Skeletal muscle tissue (tissue), 3 donors: ENCODE measurements at regions not wholly inside any gene's neighbourhood (a gene's known extent, or its start where the extent isn't known, plus 50 kb on each side); places are given as distances from the start of the nearest gene placed in this dataset.
A peak's percentile ranks its signal among the peaks of the same experiment; 100 is the strongest.

Source experiments
- H3K27ac ChIP-seq: one replicate; pipeline ENCODE4 v1.7.0; 2013; ENCODE audit warnings: mild to moderate bottlenecking, low read depth, low read length, inconsistent platforms
- H3K27me3 ChIP-seq, 3 donors: one replicate each; pipeline ENCODE4 v1.7.0; 2013; ENCODE audit warnings: low read length in 3 of 3; ENCODE audit not compliant: control insufficient read depth in 3 of 3, insufficient read depth in 3 of 3
- H3K36me3 ChIP-seq, 3 donors: one replicate each; pipeline ENCODE4 v1.7.0; 2013; ENCODE audit warnings: low read length in 3 of 3; ENCODE audit not compliant: control insufficient read depth in 3 of 3, insufficient read depth in 3 of 3
- H3K4me1 ChIP-seq, 3 donors: one replicate each; pipeline ENCODE4 v1.7.0; 2013; ENCODE audit warnings: low read length in 3 of 3, mild to moderate bottlenecking in 3 of 3; ENCODE audit not compliant: control insufficient read depth in 3 of 3, insufficient read depth in 3 of 3
- H3K4me3 ChIP-seq, 3 donors: one replicate each; pipeline ENCODE4 v1.7.0; 2013; ENCODE audit warnings: low read length in 3 of 3
- H3K9ac ChIP-seq, 3 donors: one replicate each; pipeline ENCODE4 v1.7.0; 2013; ENCODE audit warnings: low read length in 3 of 3, mild to moderate bottlenecking in 3 of 3, moderate library complexity in 2 of 3, low read depth in 1 of 3
- H3K9me3 ChIP-seq, 3 donors: one replicate each; pipeline ENCODE4 v1.7.0; 2013; ENCODE audit warnings: low read length in 3 of 3; ENCODE audit not compliant: control insufficient read depth in 3 of 3
- donor health status: Osteomylitis.

GRCh38 chr3:156609546-156609945, 54.6 kb upstream of the SSR3 start:
- no peaks in the 10 kb centered on the region for H3K9me3 ChIP-seq
- peaks cover 4 to 7% (median 6%) of the 10 kb centered on the region in 3 donors for H3K4me1 ChIP-seq
- no peak overlapping the region for H3K9ac ChIP-seq
- no peak overlapping the region for H3K27ac ChIP-seq
- no peaks in the 10 kb centered on the region for H3K27me3 ChIP-seq
- no peaks in the 10 kb centered on the region for H3K36me3 ChIP-seq
- no peak overlapping the region for H3K4me3 ChIP-seq

GRCh38 chr3:156608601-156609514, 53.9 kb upstream of the SSR3 start:
- Histone ChIP-seq H3K4me1 (peaks cover 4 to 7% (median 6%) of the 10 kb centered on the region in 3 donors), H3K27ac (no peak overlapping the region), H3K36me3 (no peaks in the 10 kb centered on the region), H3K9me3 (no peaks in the 10 kb centered on the region), H3K4me3 (no peak overlapping the region), H3K9ac (no peak overlapping the region), H3K27me3 (no peaks in the 10 kb centered on the region)

- Histone ChIP-seq H3K4me3 (no peak overlapping the region), H3K36me3 (no peaks in the 10 kb centered on the region), H3K9me3 (no peaks in the 10 kb centered on the region), H3K9ac (no peak overlapping the region), H3K27ac (no peak overlapping the region), H3K4me1 (peaks cover 4 to 7% (median 6%) of the 10 kb centered on the region in 3 donors), H3K27me3 (no peaks in the 10 kb centered on the region)
Measured at GRCh38 chr3:156606729-156607128, 51.8 kb upstream of the SSR3 start.

- no peaks in the 10 kb centered on the region for H3K9me3 ChIP-seq
- peak overlapping the region; percentile 66 to 80 (median 75) for H3K4me3 ChIP-seq
- H3K27ac ChIP-seq, result peak overlapping the region; percentile 68
- no peaks in the 10 kb centered on the region for H3K36me3 ChIP-seq
- H3K9ac ChIP-seq, result peak overlapping the region; percentile 64 to 79 (median 78)
- H3K4me1 ChIP-seq, result peaks cover 4 to 7% (median 6%) of the 10 kb centered on the region in 3 donors
- H3K27me3 ChIP-seq, result no peaks in the 10 kb centered on the region
Measured at GRCh38 chr3:156605686-156606605, 51.0 kb upstream of the SSR3 start.

GRCh38 chr3:156604642-156605144, 49.8 kb upstream of the SSR3 start:
- Histone ChIP-seq H3K4me3 (no peak overlapping the region), H3K27ac (no peak overlapping the region), H3K9ac (no peak overlapping the region), H3K36me3 (no peaks in the 10 kb centered on the region), H3K4me1 (peaks cover 4 to 7% (median 6%) of the 10 kb centered on the region in 3 donors), H3K27me3 (no peaks in the 10 kb centered on the region), H3K9me3 (no peaks in the 10 kb centered on the region)
